Fibroblast of lung (primary cell): ENCODE measurements at regions not wholly inside any gene's neighbourhood (a gene's known extent, or its start where the extent isn't known, plus 50 kb on each side); places are given as distances from the start of the nearest gene placed in this dataset.

ENCODE experiments used
- DNase-seq, 2 donors: peaks; one replicate each; pipeline versions ENCODE4 v3.0.0 to v3.0.0-alpha.2; 2010; ENCODE audit warnings: low read depth in 2 of 2
- H2AFZ ChIP-seq: 2 replicates; pipeline ENCODE4 v1.5.1; 2012; ENCODE audit warnings: low read length, control low read depth, inconsistent platforms
- H3K27ac ChIP-seq: 2 replicates; pipeline ENCODE4 v1.5.1; 2011; ENCODE audit warnings: low read length, control low read depth; ENCODE audit not compliant: insufficient read depth
- H3K27me3 ChIP-seq: 2 replicates; pipeline ENCODE4 v1.5.1; 2011; ENCODE audit warnings: mild to moderate bottlenecking, low read length; ENCODE audit not compliant: control insufficient read depth, insufficient read depth
- H3K36me3 ChIP-seq: 2 replicates; pipeline ENCODE4 v1.5.1; 2011; ENCODE audit warnings: low read length; ENCODE audit not compliant: control insufficient read depth, insufficient read depth
- H3K4me1 ChIP-seq: 2 replicates; pipeline ENCODE4 v1.5.1; 2011; ENCODE audit warnings: low read length; ENCODE audit not compliant: control insufficient read depth, insufficient read depth; ENCODE audit errors: extremely low read depth
- H3K4me2 ChIP-seq: 2 replicates; pipeline ENCODE4 v1.5.1; 2011; ENCODE audit warnings: low read length, control low read depth; ENCODE audit not compliant: insufficient read depth; ENCODE audit errors: extremely low read depth
- H3K4me3 ChIP-seq, 4 experiments: fragments of 200-600 bp in 1 of 4; sonication (generic) in 1 of 4; replicated peaks in 1 of 4; 2 replicates each; pipeline ENCODE4 v1.5.1; 2011 to 2016; ENCODE audit warnings: low read length in 4 of 4, low read depth in 3 of 4, mild to moderate bottlenecking in 3 of 4, control low read depth in 2 of 4, inconsistent platforms in 1 of 4, mixed read lengths in 1 of 4; ENCODE audit not compliant: insufficient read depth in 1 of 4; ENCODE audit errors: control extremely low read depth in 1 of 4
- H3K79me2 ChIP-seq: 2 replicates; pipeline ENCODE4 v1.5.1; 2012; ENCODE audit warnings: mild to moderate bottlenecking, low read length, inconsistent platforms; ENCODE audit not compliant: control insufficient read depth, insufficient read depth
- H3K9ac ChIP-seq: 2 replicates; pipeline ENCODE4 v1.5.1; 2011; ENCODE audit warnings: mild to moderate bottlenecking, low read length, control low read depth; ENCODE audit not compliant: insufficient read depth
- H3K9me3 ChIP-seq: 2 replicates; pipeline ENCODE4 v1.5.1; 2012; ENCODE audit warnings: low read depth, low read length; ENCODE audit not compliant: control insufficient read depth, insufficient read depth
- H4K20me1 ChIP-seq: 2 replicates; pipeline ENCODE4 v1.5.1; 2011; ENCODE audit warnings: low read length; ENCODE audit not compliant: control insufficient read depth, insufficient read depth; ENCODE audit errors: extremely low read depth
- CTCF ChIP-seq, 2 donors: IDR thresholded peaks in 1 of 2; conservative IDR thresholded peaks in 1 of 2; 1 replicate in 1 of 2; 2 replicates in 1 of 2; pipeline ENCODE4 v1.5.1; 2011 to 2012; ENCODE audit warnings: low read length in 2 of 2, control low read depth in 1 of 2, inconsistent platforms in 1 of 2, low read depth in 1 of 2, mild to moderate bottlenecking in 1 of 2
- EZH2 ChIP-seq: IDR thresholded peaks from 2 replicates; pipeline ENCODE4 v1.5.1; 2012; ENCODE audit warnings: low read length, control low read depth, mild to moderate bottlenecking; ENCODE audit errors: missing control alignments

- no peak overlapping the region for H2AFZ ChIP-seq
- H3K36me3 ChIP-seq: no peaks in the 10 kb centered on the region
- no peak overlapping the region for H3K9ac ChIP-seq
Measured at GRCh38 chr1:101697072-101697471, 299.7 kb downstream of the OLFM3 start.

GRCh38 chr1:101698681-101699080 is 298.0 kb downstream of the OLFM3 start:
- no peak for DNase-seq
- Histone ChIP-seq H2AFZ (no peak overlapping the region), H4K20me1 (no peaks in the 10 kb centered on the region), H3K27me3 (no peaks in the 10 kb centered on the region), H3K36me3 (no peaks in the 10 kb centered on the region), H3K9me3 (no peaks in the 10 kb centered on the region), H3K79me2 (no peaks in the 10 kb centered on the region), H3K27ac (no peak overlapping the region), H3K4me2 (no peak overlapping the region), H3K4me3 (no peak overlapping the region), H3K9ac (no peak overlapping the region), H3K4me1 (no peaks in the 10 kb centered on the region)
- TF ChIP-seq EZH2: no peak
- TF ChIP-seq CTCF (conservative IDR thresholded peaks at IDR 0.05 in 1 of 2, IDR thresholded peaks at IDR 0.05 in 1 of 2; ENCODE audit: low read depth in 1 of 2, low read length in 2 of 2): no peak

More at GRCh38 chr1:101697072-101697471, 299.7 kb downstream of the OLFM3 start:
- H3K27me3 ChIP-seq: no peaks in the 10 kb centered on the region
- no peak overlapping the region for H3K4me3 ChIP-seq
- TF ChIP-seq EZH2 (no peak), CTCF (conservative IDR thresholded peaks at IDR 0.05 in 1 of 2, IDR thresholded peaks at IDR 0.05 in 1 of 2; ENCODE audit: low read depth in 1 of 2, low read length in 2 of 2) (no peak)
- H4K20me1 ChIP-seq: no peaks in the 10 kb centered on the region
- no peaks in the 10 kb centered on the region for H3K9me3 ChIP-seq
- no peaks in the 10 kb centered on the region for H3K79me2 ChIP-seq
- no peaks in the 10 kb centered on the region for H3K4me1 ChIP-seq
- peak in 1 of 2 donors; percentile 38 for DNase-seq
- H3K27ac ChIP-seq: no peak overlapping the region
- no peak overlapping the region for H3K4me2 ChIP-seq

GRCh38 chr1:101704895-101705294 is 291.8 kb downstream of the OLFM3 start:
- Histone ChIP-seq H3K4me2 (no peak overlapping the region), H3K27ac (no peak overlapping the region), H3K27me3 (no peaks in the 10 kb centered on the region), H3K9me3 (no peaks in the 10 kb centered on the region), H3K4me3 (no peak overlapping the region), H3K4me1 (no peaks in the 10 kb centered on the region), H3K79me2 (no peaks in the 10 kb centered on the region), H3K9ac (no peak overlapping the region), H4K20me1 (no peaks in the 10 kb centered on the region), H2AFZ (no peak overlapping the region), H3K36me3 (no peaks in the 10 kb centered on the region)
- no peak for TF ChIP-seq CTCF (conservative IDR thresholded peaks at IDR 0.05 in 1 of 2, IDR thresholded peaks at IDR 0.05 in 1 of 2; ENCODE audit: low read depth in 1 of 2, low read length in 2 of 2)
- TF ChIP-seq EZH2: no peak
- DNase-seq: no peak
